ENCODE measurements at regions not wholly inside any gene's neighbourhood (a gene's known extent, or its start where the extent isn't known, plus 50 kb on each side); places are given as distances from the start of the nearest gene placed in this dataset.
"Not testable (repeated sequence)": the region's sequence is repeated elsewhere in the genome, so short reads cannot be mapped to it uniquely, and the experiment has no call there.

GRCh38 chr1:217040711-217041455 lies 317.7 kb upstream of the ESRRG start:
- Histone ChIP-seq H3K4me3 (ENCODE audit: low read length in 3 of 3) (no peak overlapping the region), H3K36me3 (ENCODE audit: control insufficient read depth in 2 of 3, insufficient read depth in 3 of 3, low read length in 3 of 3) (no peaks in the 10 kb centered on the region), H3K4me1 (ENCODE audit: control insufficient read depth in 2 of 3, insufficient read depth in 2 of 3, low read depth in 1 of 3, low read length in 3 of 3) (peaks cover 0 to 5% (median 4%) of the 10 kb centered on the region in 3 donors), H3K27ac (ENCODE audit: low read depth in 2 of 2, low read length in 2 of 2) (no peak overlapping the region), H3K9ac (ENCODE audit: low read length in 3 of 3) (no peak overlapping the region), H3K27me3 (ENCODE audit: control insufficient read depth, insufficient read depth, low read length) (no peaks in the 10 kb centered on the region), H3K9me3 (ENCODE audit: control insufficient read depth in 2 of 3, insufficient read depth in 1 of 3, low read length in 3 of 3) (no peaks in the 10 kb centered on the region)
- intact Hi-C loops (cut with DNase I): no loop called here
- FAIRE-seq (no peak), DNase-seq (no peak)
- TF ChIP-seq CTCF (IDR thresholded peaks at IDR 0.05; ENCODE audit: borderline replicate concordance, extremely low read depth, insufficient read depth): no peak

- Histone ChIP-seq H3K27ac (ENCODE audit: low read depth in 2 of 2, low read length in 2 of 2) (no peak overlapping the region), H3K4me1 (ENCODE audit: control insufficient read depth in 2 of 3, insufficient read depth in 2 of 3, low read depth in 1 of 3, low read length in 3 of 3) (peaks cover 0 to 5% (median 4%) of the 10 kb centered on the region in 3 donors), H3K27me3 (ENCODE audit: control insufficient read depth, insufficient read depth, low read length) (no peaks in the 10 kb centered on the region), H3K9ac (ENCODE audit: low read length in 3 of 3) (no peak overlapping the region), H3K4me3 (ENCODE audit: low read length in 3 of 3) (no peak overlapping the region), H3K9me3 (ENCODE audit: control insufficient read depth in 2 of 3, insufficient read depth in 1 of 3, low read length in 3 of 3) (no peaks in the 10 kb centered on the region), H3K36me3 (ENCODE audit: control insufficient read depth in 2 of 3, insufficient read depth in 3 of 3, low read length in 3 of 3) (no peaks in the 10 kb centered on the region)
- FAIRE-seq (no peak), DNase-seq (no peak)
- intact Hi-C loops (cut with DNase I): no loop called here
- TF ChIP-seq CTCF (IDR thresholded peaks at IDR 0.05; ENCODE audit: borderline replicate concordance, extremely low read depth, insufficient read depth): no peak
These were observed 316.7 kb upstream of the ESRRG start for GRCh38 chr1:217039926-217040325.

- H3K9ac ChIP-seq (ENCODE audit: low read length in 3 of 3); H3K4me3 ChIP-seq (ENCODE audit: low read length in 3 of 3); H3K27me3 ChIP-seq (ENCODE audit: control insufficient read depth, insufficient read depth, low read length); H3K36me3 ChIP-seq (ENCODE audit: control insufficient read depth in 2 of 3, insufficient read depth in 3 of 3, low read length in 3 of 3); DNase-seq; intact Hi-C loops (cut with DNase I); H3K9me3 ChIP-seq (ENCODE audit: control insufficient read depth in 2 of 3, insufficient read depth in 1 of 3, low read length in 3 of 3); H3K27ac ChIP-seq (ENCODE audit: low read depth in 2 of 2, low read length in 2 of 2); FAIRE-seq; H3K4me1 ChIP-seq (ENCODE audit: control insufficient read depth in 2 of 3, insufficient read depth in 2 of 3, low read depth in 1 of 3, low read length in 3 of 3): not testable (repeated sequence)
These were observed 315.9 kb upstream of the ESRRG start for GRCh38 chr1:217039139-217039538.

GRCh38 chr1:217036757-217037156 lies 313.5 kb upstream of the ESRRG start:
- no peak for TF ChIP-seq CTCF (IDR thresholded peaks at IDR 0.05; ENCODE audit: borderline replicate concordance, extremely low read depth, insufficient read depth)
- no peaks in the 10 kb centered on the region for H3K27me3 ChIP-seq (ENCODE audit: control insufficient read depth, insufficient read depth, low read length)
- FAIRE-seq (no peak), DNase-seq (no peak)
- H3K27ac ChIP-seq (ENCODE audit: low read depth in 2 of 2, low read length in 2 of 2): no peak overlapping the region
- no peaks in the 10 kb centered on the region for H3K36me3 ChIP-seq (ENCODE audit: control insufficient read depth in 2 of 3, insufficient read depth in 3 of 3, low read length in 3 of 3)
- H3K4me3 ChIP-seq (ENCODE audit: low read length in 3 of 3): no peak overlapping the region
- H3K4me1 ChIP-seq (ENCODE audit: control insufficient read depth in 2 of 3, insufficient read depth in 2 of 3, low read depth in 1 of 3, low read length in 3 of 3): peaks cover 0 to 10% (median 0%) of the 10 kb centered on the region in 3 donors
- no peaks in the 10 kb centered on the region for H3K9me3 ChIP-seq (ENCODE audit: control insufficient read depth in 2 of 3, insufficient read depth in 1 of 3, low read length in 3 of 3)
- H3K9ac ChIP-seq (ENCODE audit: low read length in 3 of 3): no peak overlapping the region
- intact Hi-C loops (cut with DNase I): no loop called here

All from kidney (tissue), 13 donors.